ENCODE measurements at regions not wholly inside any gene's neighbourhood (a gene's known extent, or its start where the extent isn't known, plus 50 kb on each side); places are given as distances from the start of the nearest gene placed in this dataset.

DNA sequence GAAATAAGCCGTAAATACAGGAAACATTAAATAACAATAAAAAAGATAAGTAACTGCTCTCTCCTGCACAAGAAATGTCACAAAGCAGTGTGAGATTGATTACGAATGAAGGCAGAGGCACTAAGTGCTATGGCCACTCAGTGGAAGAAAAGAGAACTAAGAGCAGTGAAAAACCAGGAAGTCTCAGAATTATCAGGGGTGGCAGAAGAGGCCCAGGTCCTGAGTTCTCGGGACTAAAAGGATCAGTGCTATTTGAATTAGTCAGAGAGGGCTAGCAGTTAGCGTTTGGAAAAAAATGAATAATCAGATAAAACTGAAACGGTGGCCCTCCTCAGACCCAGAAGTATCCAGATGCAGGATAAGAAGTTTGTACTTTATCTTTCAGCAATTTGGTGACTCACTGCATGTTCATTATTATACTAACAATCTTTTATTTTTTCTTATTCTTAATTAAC is 367.1 kb downstream of the ZEB2 start:
- DNase-seq, result peak; percentile 67

- DNase-seq, result no peak
These were observed 368.1 kb downstream of the ZEB2 start for GRCh38 chr2:144151851-144152250.

DNA sequence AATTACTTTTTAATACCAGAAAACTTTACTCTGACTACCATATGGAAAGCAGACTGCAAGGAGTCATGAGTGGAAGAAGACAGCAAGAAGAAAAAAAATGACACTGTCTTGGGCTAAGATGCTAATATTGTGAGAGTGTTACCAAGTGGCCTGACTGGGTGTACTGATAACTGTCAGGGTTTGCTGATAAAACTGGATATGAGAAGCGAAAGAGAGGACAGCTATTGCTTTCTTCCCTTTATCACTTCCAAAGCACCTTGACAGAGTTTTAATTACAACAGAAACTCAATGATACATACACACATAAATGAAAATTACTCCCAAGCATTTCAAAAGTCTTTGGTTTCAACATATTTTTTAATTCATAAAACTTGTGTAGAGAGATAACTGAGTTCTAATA is 368.5 kb downstream of the ZEB2 start:
- no peak for DNase-seq

DNA sequence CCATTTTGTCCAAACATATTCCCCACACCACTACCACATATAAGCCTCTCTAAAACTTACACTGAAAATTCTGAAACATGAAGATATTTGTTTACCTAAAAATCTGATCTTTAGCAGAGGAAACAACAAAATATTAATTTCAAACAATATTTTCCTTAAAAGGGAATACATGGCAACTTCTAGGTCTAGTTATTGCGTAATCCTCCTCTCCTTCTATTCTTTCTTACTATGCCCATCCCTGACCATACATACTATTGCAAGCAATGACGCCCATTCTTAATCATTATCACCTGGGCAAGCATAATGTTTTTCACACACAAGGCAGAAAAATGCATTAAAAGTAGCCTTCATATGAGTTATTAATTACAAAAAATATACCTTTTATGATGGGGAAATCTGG is 372.6 kb downstream of the ZEB2 start:
- no peak for DNase-seq

GRCh38 chr2:144146876-144147275 is 373.0 kb downstream of the ZEB2 start:
- no peak for DNase-seq

DNA sequence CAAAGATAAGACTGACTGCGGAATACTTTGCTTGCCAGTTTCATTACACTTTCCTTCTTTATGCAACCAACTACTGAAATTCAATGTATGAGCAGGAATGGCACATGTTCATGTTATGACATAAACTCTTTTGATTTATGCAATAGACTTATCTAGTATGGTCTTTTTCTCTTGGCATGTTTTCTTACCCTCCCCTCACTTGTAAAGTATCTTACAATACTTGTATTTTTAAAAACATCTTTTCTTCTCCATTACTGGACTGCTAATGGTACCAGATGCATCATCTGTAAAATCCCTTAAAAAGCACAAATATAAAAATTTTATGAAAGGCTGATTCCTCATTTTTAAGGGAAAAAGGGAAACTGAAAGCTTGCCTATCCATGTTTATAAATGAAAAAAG is 373.8 kb downstream of the ZEB2 start:
- DNase-seq, result peak; percentile 66

DNA sequence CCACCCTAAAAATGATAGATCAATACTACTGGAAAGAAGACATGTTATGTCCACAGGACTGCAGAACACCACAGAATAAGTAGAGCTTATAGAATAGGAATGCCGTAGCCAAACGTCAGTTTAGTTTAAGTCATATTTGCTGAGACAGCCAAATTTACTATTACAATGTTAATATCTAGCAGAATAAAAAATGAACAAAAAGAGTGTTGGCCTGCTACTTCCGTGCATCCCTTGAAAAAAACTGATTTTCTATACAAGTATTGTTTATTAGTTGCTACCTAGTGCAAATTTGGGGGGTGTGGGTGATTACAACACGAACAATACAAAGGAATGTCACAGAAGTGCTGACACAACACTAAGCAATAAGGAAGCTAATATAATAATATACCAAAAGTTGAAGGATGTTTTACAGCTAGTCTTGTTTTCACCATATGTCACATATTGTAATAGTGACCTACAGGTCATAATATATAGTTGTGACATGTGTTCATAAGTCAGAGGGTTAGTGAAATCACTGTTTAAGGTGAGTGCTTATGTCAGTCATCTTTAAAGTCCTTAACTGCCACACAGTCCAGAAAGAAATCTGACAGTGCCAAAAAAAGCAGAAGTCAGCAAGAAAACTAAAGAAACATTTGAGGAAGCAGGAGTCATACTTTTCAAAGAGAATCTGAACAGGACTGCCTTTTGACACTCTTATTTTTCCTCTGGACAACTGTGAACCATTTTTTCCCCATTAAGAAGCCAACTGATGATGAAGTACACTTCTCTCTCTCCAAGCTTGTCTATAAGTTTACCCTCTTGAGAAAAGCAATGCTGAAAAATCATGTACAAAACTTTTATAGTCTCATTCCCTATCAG is 376.4 kb downstream of the ZEB2 start:
- DNase-seq, result peak; percentile 79

GRCh38 chr2:144140891-144141290 is 379.0 kb downstream of the ZEB2 start:
- peak; percentile 60 for DNase-seq

DNA sequence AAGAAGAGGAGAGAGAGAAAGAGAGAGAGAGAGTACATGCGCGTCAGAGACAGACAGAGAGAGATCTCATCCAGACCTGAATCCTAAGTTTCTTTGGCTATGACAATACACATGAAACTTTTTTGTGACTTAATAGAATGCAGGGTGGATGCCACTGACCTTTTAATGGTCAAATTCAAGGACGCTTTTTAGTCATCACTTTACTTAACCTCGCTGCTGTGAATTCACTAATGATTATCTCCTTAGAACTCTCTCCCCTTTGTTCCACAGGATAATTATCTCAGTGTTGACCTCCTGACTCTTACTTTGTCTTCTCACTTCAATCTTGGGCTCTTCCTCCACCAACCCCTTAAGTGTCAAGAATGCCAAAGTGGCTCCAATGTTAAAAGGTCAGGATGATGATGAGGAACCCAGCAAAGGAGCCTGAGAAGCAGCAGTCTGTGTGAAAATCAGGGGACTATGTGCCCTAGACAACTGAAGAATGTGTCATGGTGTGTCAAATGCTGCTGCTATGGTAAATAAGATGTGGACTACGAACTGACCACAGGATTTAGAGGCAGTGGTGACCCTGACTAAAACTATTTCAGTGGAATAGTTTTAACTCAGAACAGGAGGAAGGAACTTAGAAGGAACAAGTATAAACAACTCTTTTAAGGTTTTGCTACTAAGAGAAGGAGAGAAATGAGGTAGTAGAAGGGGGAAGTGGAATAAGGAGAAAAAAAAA is 382.1 kb downstream of the ZEB2 start:
- DNase-seq, result peak; percentile 48

- no peak for DNase-seq
These were observed 382.6 kb downstream of the ZEB2 start for GRCh38 chr2:144137272-144137671.

DNA sequence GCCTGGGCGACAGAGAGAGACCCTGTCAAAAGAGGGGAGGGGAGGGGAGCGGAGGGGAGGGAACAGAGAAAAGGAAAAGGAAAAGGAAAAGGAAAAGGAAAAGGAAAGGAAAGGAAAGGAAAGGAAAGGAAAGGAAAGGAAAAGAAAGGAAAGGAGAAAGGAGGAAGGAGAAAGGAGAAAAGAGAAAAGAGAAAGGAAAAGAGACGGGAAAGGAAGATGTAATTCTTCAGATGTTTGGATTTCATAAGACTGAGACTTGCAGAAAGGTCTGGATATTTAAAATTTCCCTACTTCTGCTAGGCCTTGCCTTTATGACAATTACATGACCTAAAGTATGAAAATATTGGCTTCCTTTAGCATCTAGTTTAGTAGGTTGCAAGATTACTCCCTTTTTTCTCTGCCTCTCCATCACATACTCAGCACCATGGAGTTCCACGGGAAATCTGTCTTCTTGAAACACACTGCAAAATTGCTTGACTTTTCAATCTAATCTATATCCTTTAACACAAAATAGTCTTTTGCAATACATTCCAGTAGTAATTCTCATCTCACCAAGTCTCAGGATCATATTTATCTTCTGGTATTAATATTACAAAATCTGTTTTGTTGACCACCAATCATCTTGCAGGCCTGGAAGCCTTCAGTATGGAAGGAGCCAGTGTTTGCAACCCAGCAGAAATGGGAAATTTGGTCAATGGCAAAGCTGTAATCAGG is 383.5 kb downstream of the ZEB2 start:
- DNase-seq, result no peak

- peak; percentile 66 for DNase-seq
These were observed 385.8 kb downstream of the ZEB2 start for GRCh38 chr2:144133936-144134665.

GRCh38 chr2:144132357-144132756 is 387.6 kb downstream of the ZEB2 start:
- DNase-seq, result no peak

DNA sequence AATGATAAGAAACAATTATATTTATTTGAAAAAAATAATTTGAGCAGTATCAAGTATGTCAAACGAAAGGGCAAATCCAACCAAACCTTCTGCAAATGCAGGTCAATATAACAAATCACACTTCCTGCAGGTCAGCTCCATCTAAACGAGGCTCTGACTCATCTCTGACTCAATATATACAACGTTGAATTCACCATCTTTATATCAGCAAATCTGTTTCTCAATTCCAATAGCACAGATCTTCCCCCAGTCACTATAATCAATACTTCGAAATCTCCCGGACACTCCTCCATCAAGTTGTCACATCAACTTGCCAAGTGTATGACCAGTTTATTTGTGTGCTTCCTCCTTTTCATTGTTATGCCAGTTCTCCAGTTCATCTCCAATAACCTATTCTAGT is 388.9 kb downstream of the ZEB2 start:
- no peak for DNase-seq

DNA sequence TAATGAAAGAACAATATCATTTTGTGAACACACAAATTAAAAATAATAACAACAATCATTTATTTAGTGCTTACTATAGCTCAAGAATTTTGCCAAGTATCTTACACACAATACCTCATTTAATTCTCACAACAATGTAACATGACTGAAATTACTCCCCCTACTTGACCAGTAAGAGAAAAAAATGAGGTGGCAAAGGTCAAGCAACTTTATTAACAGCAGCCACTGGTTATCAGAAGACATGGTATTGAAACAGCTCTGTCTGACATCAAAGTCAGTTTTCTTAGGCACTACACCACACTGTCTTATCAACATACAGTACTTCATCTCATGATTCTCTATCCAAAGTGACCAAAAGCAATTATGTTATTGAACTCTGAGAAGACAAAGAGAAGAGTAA is 389.4 kb downstream of the ZEB2 start:
- no peak for DNase-seq

- no peak for DNase-seq
These were observed 391.7 kb downstream of the ZEB2 start for GRCh38 chr2:144128130-144128746.

GRCh38 chr2:144127693-144128092 is 392.2 kb downstream of the ZEB2 start:
- DNase-seq, result no peak

DNA sequence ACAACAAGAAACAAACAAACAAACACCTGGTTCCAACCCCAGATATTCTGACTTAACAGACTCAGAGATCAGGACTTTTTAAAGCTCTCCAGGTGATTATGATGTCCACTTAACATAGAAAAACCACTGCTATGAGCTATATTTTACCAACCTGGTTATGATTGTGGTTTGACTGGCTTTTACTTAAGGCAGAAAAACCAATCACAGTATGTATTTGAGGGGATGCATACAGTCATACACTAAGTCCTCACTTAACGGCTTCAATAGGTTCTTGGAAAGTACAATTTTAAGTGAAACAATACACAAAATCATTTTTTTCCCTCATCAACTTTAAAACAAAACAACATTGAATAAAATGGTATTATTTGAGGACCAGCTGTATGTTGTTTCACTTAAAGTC is 393.6 kb downstream of the ZEB2 start:
- no peak for DNase-seq

- no peak for DNase-seq
These were observed 394.2 kb downstream of the ZEB2 start for GRCh38 chr2:144125751-144126150.

GRCh38 chr2:144124882-144125281 is 395.0 kb downstream of the ZEB2 start:
- no peak for DNase-seq

DNA sequence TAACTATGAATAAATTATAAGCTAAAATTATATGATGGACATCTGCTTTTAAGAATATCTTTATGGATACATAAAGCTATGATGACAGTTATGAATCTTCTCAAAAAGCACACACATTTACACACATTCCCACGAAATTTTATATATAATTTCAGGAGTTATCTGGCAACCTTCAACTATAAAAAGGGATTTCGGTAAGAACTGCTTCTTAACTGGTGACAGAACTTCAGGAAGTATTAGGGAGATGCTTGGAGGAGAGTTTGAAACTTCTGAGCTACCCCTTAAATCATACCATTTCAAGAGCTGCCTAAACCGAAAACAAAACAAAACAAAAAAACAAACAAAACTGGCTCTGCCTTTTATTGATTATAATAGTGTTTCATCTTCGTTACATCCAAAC is 399.4 kb downstream of the ZEB2 start:
- DNase-seq, result no peak

DNA sequence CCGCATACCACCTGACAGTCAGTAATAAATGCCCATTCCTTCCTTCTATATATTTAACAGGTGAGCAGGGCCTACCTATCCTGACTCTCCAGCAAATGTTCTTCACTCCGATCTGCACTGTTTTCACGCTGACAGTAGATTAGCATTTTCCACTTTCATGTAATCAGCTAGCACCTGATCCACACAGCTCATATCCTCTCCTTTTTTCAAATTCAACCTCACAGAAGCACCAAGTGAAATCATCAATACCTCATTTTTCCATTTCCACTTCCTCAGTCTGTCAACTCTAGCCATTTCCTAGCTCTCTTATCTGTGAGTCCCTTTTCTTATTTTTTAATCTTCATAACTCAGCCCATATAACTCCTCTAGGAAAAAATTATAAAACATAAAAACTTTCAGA is 402.8 kb downstream of the ZEB2 start:
- DNase-seq, result no peak
